H9 (cell line): ENCODE measurements at regions not wholly inside any gene's neighbourhood (a gene's known extent, or its start where the extent isn't known, plus 50 kb on each side); places are given as distances from the start of the nearest gene placed in this dataset.

ENCODE experiments used
- DNase-seq: peaks from one replicate; pipeline ENCODE4 v3.0.0-alpha.2; 2017
- H2AFZ ChIP-seq: one replicate; pipeline ENCODE4 v1.6.1; 2013; ENCODE audit warnings: mild to moderate bottlenecking, low read length, control low read depth, moderate library complexity
- H2AK5ac ChIP-seq: 2 replicates; pipeline ENCODE4 v1.6.1; 2013; ENCODE audit warnings: low read length, control low read depth, mixed read lengths; ENCODE audit not compliant: insufficient read length
- H2BK120ac ChIP-seq: one replicate; pipeline ENCODE4 v1.6.1; 2013; ENCODE audit warnings: low read depth, mild to moderate bottlenecking, low read length, control low read depth, inconsistent platforms; ENCODE audit not compliant: poor library complexity, severe bottlenecking
- H2BK12ac ChIP-seq: 2 replicates; pipeline ENCODE4 v1.6.1; 2013; ENCODE audit warnings: low read length, control low read depth, mixed read lengths, low read depth; ENCODE audit not compliant: insufficient read length
- H2BK15ac ChIP-seq: 2 replicates; pipeline ENCODE4 v1.6.1; 2013; ENCODE audit warnings: low read depth, low read length, control low read depth
- H2BK20ac ChIP-seq: one replicate; pipeline ENCODE4 v1.6.1; 2013; ENCODE audit warnings: low read depth, mild to moderate bottlenecking, low read length, control low read depth, inconsistent platforms; ENCODE audit not compliant: poor library complexity, severe bottlenecking
- H2BK5ac ChIP-seq: 2 replicates; pipeline ENCODE4 v1.6.1; 2013; ENCODE audit warnings: low read length, control low read depth, mixed read lengths; ENCODE audit not compliant: insufficient read length
- H3K14ac ChIP-seq: 2 replicates; pipeline ENCODE4 v1.6.1; 2013; ENCODE audit warnings: low read length, control low read depth; ENCODE audit not compliant: insufficient read depth
- H3K18ac ChIP-seq: 2 replicates; pipeline ENCODE4 v1.6.1; 2013; ENCODE audit warnings: low read depth, mild to moderate bottlenecking, mixed read lengths, low read length, control low read depth; ENCODE audit not compliant: insufficient read length
- H3K23ac ChIP-seq: 2 replicates; pipeline ENCODE4 v1.6.1; 2013; ENCODE audit warnings: low read length, control low read depth, mixed read lengths, low read depth; ENCODE audit not compliant: insufficient read length
- H3K23me2 ChIP-seq: 2 replicates; pipeline ENCODE4 v1.6.1; 2013; ENCODE audit warnings: low read depth, mild to moderate bottlenecking, mixed read lengths, low read length, control low read depth; ENCODE audit not compliant: insufficient read length, poor library complexity, severe bottlenecking
- H3K27ac ChIP-seq: 2 replicates; pipeline ENCODE4 v1.5.1; 2013; ENCODE audit warnings: low read length, control low read depth, mixed read lengths, low read depth; ENCODE audit not compliant: insufficient read length
- H3K27me3 ChIP-seq: 2 replicates; pipeline ENCODE4 v1.6.1; 2013; ENCODE audit warnings: low read length, control low read depth, inconsistent platforms; ENCODE audit not compliant: insufficient read depth
- H3K4ac ChIP-seq: 2 replicates; pipeline ENCODE4 v1.6.1; 2013; ENCODE audit warnings: low read depth, mild to moderate bottlenecking, control low read depth, inconsistent platforms, low read length, moderate library complexity
- H3K4me1 ChIP-seq: 2 replicates; pipeline ENCODE4 v1.6.1; 2013; ENCODE audit warnings: low read length, control low read depth, inconsistent platforms; ENCODE audit not compliant: insufficient read depth
- H3K4me2 ChIP-seq: 2 replicates; pipeline ENCODE4 v1.6.1; 2013; ENCODE audit warnings: low read length, control low read depth, mixed read lengths; ENCODE audit not compliant: insufficient read length, insufficient read depth
- H3K56ac ChIP-seq: 2 replicates; pipeline ENCODE4 v1.6.1; 2013; ENCODE audit warnings: low read depth, mild to moderate bottlenecking, mixed read lengths, low read length, control low read depth; ENCODE audit not compliant: insufficient read length
- H3K79me1 ChIP-seq: 2 replicates; pipeline ENCODE4 v1.6.1; 2013; ENCODE audit warnings: low read depth, mild to moderate bottlenecking, moderate library complexity, low read length, control low read depth, inconsistent platforms; ENCODE audit not compliant: insufficient read depth, poor library complexity, severe bottlenecking
- H3K79me2 ChIP-seq: 2 replicates; pipeline ENCODE4 v1.6.1; 2013; ENCODE audit warnings: low read length, control low read depth, inconsistent platforms; ENCODE audit not compliant: insufficient read depth
- H3K9ac ChIP-seq: 2 replicates; pipeline ENCODE4 v1.6.1; 2013; ENCODE audit warnings: low read length, control low read depth, mixed read lengths; ENCODE audit not compliant: insufficient read length; ENCODE audit errors: extremely low read depth
- H3K9me3 ChIP-seq: one replicate; pipeline ENCODE4 v1.6.1; 2013; ENCODE audit warnings: low read depth, low read length, inconsistent platforms; ENCODE audit not compliant: control insufficient read depth
- H3T11ph ChIP-seq: one replicate; pipeline ENCODE4 v1.6.1; 2013; ENCODE audit warnings: mild to moderate bottlenecking, low read length, control low read depth, inconsistent platforms
- H4K20me1 ChIP-seq: one replicate; pipeline ENCODE4 v1.6.1; 2013; ENCODE audit not compliant: control insufficient read depth, insufficient read length, insufficient read depth
- H4K5ac ChIP-seq: 2 replicates; pipeline ENCODE4 v1.6.1; 2013; ENCODE audit warnings: low read depth, mild to moderate bottlenecking, mixed read lengths, low read length, control low read depth; ENCODE audit not compliant: insufficient read length
- H4K8ac ChIP-seq: replicated peaks from 2 replicates; pipeline ENCODE4 v1.6.1; 2013; ENCODE audit warnings: low read length, control low read depth, mixed read lengths, low read depth; ENCODE audit not compliant: insufficient read length
- H4K91ac ChIP-seq: 2 replicates; pipeline ENCODE4 v1.6.1; 2013; ENCODE audit warnings: low read depth, mild to moderate bottlenecking, moderate library complexity, mixed read lengths, low read length, control low read depth; ENCODE audit not compliant: insufficient read length
- H3K27ac Mint-ChIP-seq, 3 experiments: 2 replicates in 2 of 3; 3 replicates in 1 of 3; pipeline ENCODE4 v1.8.0; 2020 to 2021; ENCODE audit warnings: mixed read lengths in 3 of 3, mild to moderate bottlenecking in 1 of 3, moderate library complexity in 1 of 3
- H3K27me3 Mint-ChIP-seq: 2 replicates; pipeline ENCODE4 v1.8.0; 2021; ENCODE audit warnings: low read depth, mild to moderate bottlenecking, moderate library complexity, mixed read lengths
- H3K36me3 Mint-ChIP-seq, 3 experiments: 2 replicates in 2 of 3; 3 replicates in 1 of 3; pipeline ENCODE4 v1.8.0; 2020 to 2021; ENCODE audit warnings: low read depth in 3 of 3, mixed read lengths in 3 of 3; ENCODE audit not compliant: insufficient read depth in 1 of 3
- H3K4me1 Mint-ChIP-seq, 2 experiments: 2 replicates each; pipeline ENCODE4 v1.8.0; 2020; ENCODE audit warnings: mixed read lengths in 2 of 2
- H3K4me3 Mint-ChIP-seq, 2 experiments: 2 replicates in 1 of 2; 3 replicates in 1 of 2; pipeline ENCODE4 v1.8.0; 2020 to 2021; ENCODE audit warnings: mild to moderate bottlenecking in 2 of 2, mixed read lengths in 2 of 2, moderate library complexity in 1 of 2
- H3K9me3 Mint-ChIP-seq, 2 experiments: 2 replicates in 1 of 2; 3 replicates in 1 of 2; pipeline ENCODE4 v1.8.0; 2020; ENCODE audit warnings: mild to moderate bottlenecking in 2 of 2, mixed read lengths in 2 of 2, moderate library complexity in 1 of 2
- WGBS: extraction: QIAGEN DNeasy Blood & Tissue Kit; methylation state at CpG from one replicate; pipeline ENCODE4 v1.1.7; 2013; ENCODE audit warnings: missing lambda C conversion rate, low lambda C conversion rate, mixed read lengths; ENCODE audit not compliant: insufficient read length; ENCODE audit errors: extremely low coverage; 5-methylcytosine and 5-hydroxymethylcytosine counted together
- TF ChIP-seq, protein P1 (sequence below): fragments of 200-600 bp; sonication (generic); conservative IDR thresholded peaks from 3 replicates; pipeline ENCODE4 v1.8.0; 2021; ENCODE audit warnings: antibody characterized with exemption, mild to moderate bottlenecking

DNA sequence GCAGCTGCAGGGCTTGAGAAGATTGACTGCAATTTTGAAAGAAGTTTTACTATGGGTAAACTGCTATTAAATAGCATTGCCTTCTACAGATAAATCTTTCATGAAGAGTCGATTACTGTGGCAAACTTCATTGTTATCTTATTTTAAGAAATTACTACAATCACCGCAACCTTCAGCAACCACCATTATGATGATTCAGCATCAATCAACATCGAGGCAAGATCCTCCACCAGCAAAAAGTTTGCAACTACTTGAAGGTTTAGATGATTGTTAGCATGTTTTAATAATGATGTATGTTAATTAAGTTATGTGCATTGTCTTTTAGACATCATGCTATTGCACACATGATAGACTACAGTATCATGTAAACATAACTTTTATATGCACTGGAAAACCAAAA lies 1511.0 kb downstream of the FSTL5 start:
- Histone ChIP-seq H4K20me1 (no peaks in the 10 kb centered on the region), H4K8ac (no peak overlapping the region), H3T11ph (no peak overlapping the region), H4K5ac (no peak overlapping the region), H2BK5ac (no peak overlapping the region), H3K4me2 (no peak overlapping the region), H3K79me2 (no peaks in the 10 kb centered on the region), H3K4ac (no peak overlapping the region), H2BK12ac (no peak overlapping the region), H3K56ac (no peak overlapping the region), H2BK120ac (no peak overlapping the region), H2AFZ (no peak overlapping the region), H3K18ac (no peak overlapping the region), H3K79me1 (no peaks in the 10 kb centered on the region), H2BK20ac (no peak overlapping the region), H3K23me2 (no peaks in the 10 kb centered on the region), H3K4me1 (no peaks in the 10 kb centered on the region), H3K9me3 (no peaks in the 10 kb centered on the region), H2BK15ac (no peak overlapping the region), H4K91ac (no peak overlapping the region), H3K23ac (no peak overlapping the region), H3K9ac (no peak overlapping the region), H2AK5ac (no peak overlapping the region), H3K27me3 (no peaks in the 10 kb centered on the region), H3K27ac (no peak overlapping the region), H3K14ac (no peak overlapping the region)
- no peaks in the 10 kb centered on the region; a peak in 1 of 7 replicates for H3K36me3 Mint-ChIP-seq
- H3K4me3 Mint-ChIP-seq: no peak overlapping the region
- H3K27me3 Mint-ChIP-seq: no peaks in the 10 kb centered on the region
- TF ChIP-seq, protein P1, sequence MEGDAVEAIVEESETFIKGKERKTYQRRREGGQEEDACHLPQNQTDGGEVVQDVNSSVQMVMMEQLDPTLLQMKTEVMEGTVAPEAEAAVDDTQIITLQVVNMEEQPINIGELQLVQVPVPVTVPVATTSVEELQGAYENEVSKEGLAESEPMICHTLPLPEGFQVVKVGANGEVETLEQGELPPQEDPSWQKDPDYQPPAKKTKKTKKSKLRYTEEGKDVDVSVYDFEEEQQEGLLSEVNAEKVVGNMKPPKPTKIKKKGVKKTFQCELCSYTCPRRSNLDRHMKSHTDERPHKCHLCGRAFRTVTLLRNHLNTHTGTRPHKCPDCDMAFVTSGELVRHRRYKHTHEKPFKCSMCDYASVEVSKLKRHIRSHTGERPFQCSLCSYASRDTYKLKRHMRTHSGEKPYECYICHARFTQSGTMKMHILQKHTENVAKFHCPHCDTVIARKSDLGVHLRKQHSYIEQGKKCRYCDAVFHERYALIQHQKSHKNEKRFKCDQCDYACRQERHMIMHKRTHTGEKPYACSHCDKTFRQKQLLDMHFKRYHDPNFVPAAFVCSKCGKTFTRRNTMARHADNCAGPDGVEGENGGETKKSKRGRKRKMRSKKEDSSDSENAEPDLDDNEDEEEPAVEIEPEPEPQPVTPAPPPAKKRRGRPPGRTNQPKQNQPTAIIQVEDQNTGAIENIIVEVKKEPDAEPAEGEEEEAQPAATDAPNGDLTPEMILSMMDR: no peak
- H3K27ac Mint-ChIP-seq: no peak overlapping the region
- H3K4me1 Mint-ChIP-seq: no peaks in the 10 kb centered on the region; a peak in 1 of 4 replicates
- no peak for DNase-seq
- peaks cover 0 to 2% of the 10 kb centered on the region in 2 experiments; a peak in 1 of 5 replicates for H3K9me3 Mint-ChIP-seq
- WGBS: no CpG with 5 or more reads among the region's 3 CpGs
